ENCODE measurements at regions not wholly inside any gene's neighbourhood (a gene's known extent, or its start where the extent isn't known, plus 50 kb on each side); places are given as distances from the start of the nearest gene placed in this dataset.
A peak's percentile ranks its signal among the peaks of the same experiment; 100 is the strongest.

- no peaks in the 10 kb centered on the region for H3K9me3 ChIP-seq
- no peak for TF ChIP-seq POLR2A (IDR thresholded peaks at IDR 0.05)
- TF ChIP-seq, protein P1, sequence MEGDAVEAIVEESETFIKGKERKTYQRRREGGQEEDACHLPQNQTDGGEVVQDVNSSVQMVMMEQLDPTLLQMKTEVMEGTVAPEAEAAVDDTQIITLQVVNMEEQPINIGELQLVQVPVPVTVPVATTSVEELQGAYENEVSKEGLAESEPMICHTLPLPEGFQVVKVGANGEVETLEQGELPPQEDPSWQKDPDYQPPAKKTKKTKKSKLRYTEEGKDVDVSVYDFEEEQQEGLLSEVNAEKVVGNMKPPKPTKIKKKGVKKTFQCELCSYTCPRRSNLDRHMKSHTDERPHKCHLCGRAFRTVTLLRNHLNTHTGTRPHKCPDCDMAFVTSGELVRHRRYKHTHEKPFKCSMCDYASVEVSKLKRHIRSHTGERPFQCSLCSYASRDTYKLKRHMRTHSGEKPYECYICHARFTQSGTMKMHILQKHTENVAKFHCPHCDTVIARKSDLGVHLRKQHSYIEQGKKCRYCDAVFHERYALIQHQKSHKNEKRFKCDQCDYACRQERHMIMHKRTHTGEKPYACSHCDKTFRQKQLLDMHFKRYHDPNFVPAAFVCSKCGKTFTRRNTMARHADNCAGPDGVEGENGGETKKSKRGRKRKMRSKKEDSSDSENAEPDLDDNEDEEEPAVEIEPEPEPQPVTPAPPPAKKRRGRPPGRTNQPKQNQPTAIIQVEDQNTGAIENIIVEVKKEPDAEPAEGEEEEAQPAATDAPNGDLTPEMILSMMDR (IDR thresholded peaks at IDR 0.05): no peak
- H3K4me3 ChIP-seq: no peak overlapping the region
- H3K36me3 ChIP-seq: no peaks in the 10 kb centered on the region
- intact Hi-C loops (cut with DNase I): no loop called here
- DNase-seq: no peak
- no peak overlapping the region for H3K27ac ChIP-seq
- peaks cover 0 to 33% (median 6%) of the 10 kb centered on the region in 3 donors for H3K4me1 ChIP-seq
- H3K27me3 ChIP-seq: no peaks in the 10 kb centered on the region
Observed at GRCh38 chr2:180366481-180366880, 359.4 kb upstream of the CWC22 start.

DNA sequence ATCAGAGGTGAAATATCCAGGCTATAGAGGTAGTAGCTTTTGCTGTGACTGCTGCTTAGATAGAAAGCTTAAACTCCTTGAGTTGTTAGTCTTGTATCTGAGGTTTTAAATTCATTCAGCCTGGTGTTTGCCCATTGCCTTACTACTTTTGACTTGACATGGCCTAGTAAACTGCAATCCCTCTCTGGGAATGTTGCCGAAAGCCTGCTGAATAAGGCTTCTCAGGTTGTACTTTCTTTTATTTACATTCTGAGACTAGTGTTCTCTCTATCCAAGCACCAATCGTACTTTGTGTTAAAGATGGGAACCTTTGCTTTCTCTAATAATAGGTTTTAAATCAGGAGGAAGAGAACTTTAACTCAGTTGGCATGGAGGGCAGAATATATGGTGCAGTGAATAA, 357.6 kb upstream of the CWC22 start:
- no peaks in the 10 kb centered on the region for H3K36me3 ChIP-seq
- no peak overlapping the region for H3K27ac ChIP-seq
- no peaks in the 10 kb centered on the region for H3K9me3 ChIP-seq
- TF ChIP-seq, protein P1 (IDR thresholded peaks at IDR 0.05): no peak
- no peak for TF ChIP-seq POLR2A (IDR thresholded peaks at IDR 0.05)
- 59 to 60% methylated on average over 2 of the region's 2 CpGs for WGBS, 2 donors
- no peak overlapping the region for H3K4me3 ChIP-seq
- intact Hi-C loops (cut with DNase I): no loop called here
- H3K4me1 ChIP-seq: peaks cover 0 to 32% (median 0%) of the 10 kb centered on the region in 3 donors
- H3K27me3 ChIP-seq: no peaks in the 10 kb centered on the region
- no peak for DNase-seq

DNA sequence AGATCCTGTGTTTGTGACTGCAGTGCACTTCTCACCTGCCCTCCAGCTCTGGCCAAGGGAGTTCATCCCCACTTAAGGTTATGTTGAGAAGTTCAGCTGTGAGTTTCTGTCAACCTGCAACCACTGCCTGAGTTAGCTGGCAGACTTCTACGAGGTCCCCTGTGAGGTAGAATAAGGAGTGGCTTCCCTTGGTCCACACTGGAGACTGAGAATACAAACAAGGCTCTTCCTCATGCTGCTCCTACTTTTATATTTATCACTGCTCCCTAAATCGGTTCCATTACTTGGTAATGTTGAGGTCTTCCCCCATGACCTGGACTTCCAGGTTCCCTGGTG, 353.2 kb upstream of the CWC22 start:
- DNase-seq: no peak
- H3K9me3 ChIP-seq: no peaks in the 10 kb centered on the region
- peaks cover 0 to 18% (median 0%) of the 10 kb centered on the region in 3 donors for H3K4me1 ChIP-seq
- TF ChIP-seq, protein P1 (IDR thresholded peaks at IDR 0.05): no peak
- no peak for TF ChIP-seq POLR2A (IDR thresholded peaks at IDR 0.05)
- H3K27ac ChIP-seq: peak overlapping the region in 2 of 4 donors; percentile 17 to 18
- H3K27me3 ChIP-seq: no peaks in the 10 kb centered on the region
- intact Hi-C loops (cut with DNase I): no loop called here
- WGBS, 2 donors: 43 to 58% methylated on average over 2 of the region's 2 CpGs
- no peaks in the 10 kb centered on the region for H3K36me3 ChIP-seq
- H3K4me3 ChIP-seq: no peak overlapping the region

- no peak for DNase-seq
- Histone ChIP-seq H3K4me1 (peaks cover 0 to 14% (median 0%) of the 10 kb centered on the region in 3 donors), H3K9me3 (no peaks in the 10 kb centered on the region), H3K27ac (peak overlapping the region in 2 of 4 donors; percentile 18 to 38), H3K36me3 (no peaks in the 10 kb centered on the region), H3K4me3 (no peak overlapping the region), H3K27me3 (no peaks in the 10 kb centered on the region)
- intact Hi-C loops (cut with DNase I): no loop called here
- 55 to 83% methylated on average over 1 of the region's 1 CpG for WGBS, 2 donors
- no peak for TF ChIP-seq POLR2A (IDR thresholded peaks at IDR 0.05)
- TF ChIP-seq, protein P1 (IDR thresholded peaks at IDR 0.05): peak in 2 of 6 experiments; percentile 22 to 36
Observed at GRCh38 chr2:180359522-180360282, 352.6 kb upstream of the CWC22 start.

- TF ChIP-seq POLR2A (IDR thresholded peaks at IDR 0.05): no peak
- TF ChIP-seq, protein P1 (IDR thresholded peaks at IDR 0.05): no peak
- intact Hi-C loops (cut with DNase I): no loop called here
- no peak overlapping the region for H3K27ac ChIP-seq
- DNase-seq: no peak
- H3K27me3 ChIP-seq: no peaks in the 10 kb centered on the region
- no peak overlapping the region for H3K4me3 ChIP-seq
- H3K9me3 ChIP-seq: no peaks in the 10 kb centered on the region
- 81 to 85% methylated on average over 2 of the region's 2 CpGs for WGBS, 2 donors
- no peaks in the 10 kb centered on the region for H3K36me3 ChIP-seq
- H3K4me1 ChIP-seq: peaks cover 0 to 14% (median 0%) of the 10 kb centered on the region in 3 donors
Observed at GRCh38 chr2:180358458-180358857, 351.4 kb upstream of the CWC22 start.
